Cardiac muscle cell (in vitro differentiated cells and primary cell): ENCODE measurements at regions not wholly inside any gene's neighbourhood (a gene's known extent, or its start where the extent isn't known, plus 50 kb on each side); places are given as distances from the start of the nearest gene placed in this dataset.

Source experiments
- DNase-seq, 2 donors: peaks; one replicate each; pipeline versions ENCODE4 v3.0.0 to v3.0.0-alpha.2; 2010 to 2017; ENCODE audit warnings: low read depth in 1 of 2, low spot score in 1 of 2
- H3K27ac ChIP-seq: fragments of 200-600 bp; sonication (generic); 2 replicates; pipeline ENCODE4 v1.5.1; 2016
- H3K27me3 ChIP-seq: fragments of 200-600 bp; sonication (generic); 2 replicates; pipeline ENCODE4 v1.6.0; 2016; ENCODE audit warnings: control low read depth
- H3K36me3 ChIP-seq: fragments of 200-600 bp; sonication (generic); 2 replicates; pipeline ENCODE4 v1.5.1; 2016; ENCODE audit warnings: control low read depth
- H3K4me1 ChIP-seq: fragments of 200-600 bp; sonication (generic); 2 replicates; pipeline ENCODE4 v1.8.1; 2017; ENCODE audit warnings: low read depth, mild to moderate bottlenecking, mixed run types
- H3K4me3 ChIP-seq: fragments of 200-600 bp; sonication (generic); 2 replicates; pipeline ENCODE4 v1.5.1; 2016; ENCODE audit warnings: mild to moderate bottlenecking
- H3K9me3 ChIP-seq: fragments of 200-600 bp; sonication (generic); 2 replicates; pipeline ENCODE4 v1.5.1; 2017; ENCODE audit warnings: low read depth, mild to moderate bottlenecking, control low read depth
- TF ChIP-seq, protein P1 (sequence below): IDR thresholded peaks from 2 replicates; pipeline ENCODE4 v1.5.1; 2012; ENCODE audit warnings: low read depth, mild to moderate bottlenecking, low read length

GRCh38 chr9:103281126-103281525, 286.0 kb downstream of the CYLC2 start:
- Histone ChIP-seq H3K27ac (no peak overlapping the region), H3K9me3 (no peaks in the 10 kb centered on the region), H3K36me3 (no peaks in the 10 kb centered on the region), H3K4me3 (no peak overlapping the region), H3K27me3 (no peaks in the 10 kb centered on the region), H3K4me1 (no peaks in the 10 kb centered on the region)
- DNase-seq = no peak
- TF ChIP-seq, protein P1, sequence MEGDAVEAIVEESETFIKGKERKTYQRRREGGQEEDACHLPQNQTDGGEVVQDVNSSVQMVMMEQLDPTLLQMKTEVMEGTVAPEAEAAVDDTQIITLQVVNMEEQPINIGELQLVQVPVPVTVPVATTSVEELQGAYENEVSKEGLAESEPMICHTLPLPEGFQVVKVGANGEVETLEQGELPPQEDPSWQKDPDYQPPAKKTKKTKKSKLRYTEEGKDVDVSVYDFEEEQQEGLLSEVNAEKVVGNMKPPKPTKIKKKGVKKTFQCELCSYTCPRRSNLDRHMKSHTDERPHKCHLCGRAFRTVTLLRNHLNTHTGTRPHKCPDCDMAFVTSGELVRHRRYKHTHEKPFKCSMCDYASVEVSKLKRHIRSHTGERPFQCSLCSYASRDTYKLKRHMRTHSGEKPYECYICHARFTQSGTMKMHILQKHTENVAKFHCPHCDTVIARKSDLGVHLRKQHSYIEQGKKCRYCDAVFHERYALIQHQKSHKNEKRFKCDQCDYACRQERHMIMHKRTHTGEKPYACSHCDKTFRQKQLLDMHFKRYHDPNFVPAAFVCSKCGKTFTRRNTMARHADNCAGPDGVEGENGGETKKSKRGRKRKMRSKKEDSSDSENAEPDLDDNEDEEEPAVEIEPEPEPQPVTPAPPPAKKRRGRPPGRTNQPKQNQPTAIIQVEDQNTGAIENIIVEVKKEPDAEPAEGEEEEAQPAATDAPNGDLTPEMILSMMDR = no peak

DNA sequence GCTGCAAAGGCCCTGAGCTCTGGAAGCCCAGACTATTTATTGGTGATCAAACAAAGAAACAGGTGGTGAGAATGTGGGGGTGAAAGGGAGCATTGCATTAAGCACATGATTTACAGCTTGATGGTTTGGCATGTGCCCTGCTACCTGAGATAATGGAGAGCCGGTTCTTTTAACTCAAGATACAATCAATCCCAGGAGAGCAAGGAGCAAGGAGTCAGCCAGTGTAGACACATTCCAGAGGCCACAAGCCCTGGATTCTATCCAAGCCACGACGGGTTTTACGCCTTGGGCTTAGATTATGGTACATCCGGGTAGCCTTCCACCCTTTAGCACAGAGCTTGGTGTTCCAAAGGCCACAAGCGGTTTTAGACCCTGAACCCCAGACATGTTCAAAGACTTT, 292.2 kb downstream of the CYLC2 start:
- no peak overlapping the region for H3K4me3 ChIP-seq

GRCh38 chr9:103296189-103296588, 301.1 kb downstream of the CYLC2 start:
- Histone ChIP-seq H3K4me3 (no peak overlapping the region), H3K9me3 (no peaks in the 10 kb centered on the region), H3K27ac (no peak overlapping the region), H3K27me3 (no peaks in the 10 kb centered on the region), H3K36me3 (no peaks in the 10 kb centered on the region), H3K4me1 (no peaks in the 10 kb centered on the region)
- TF ChIP-seq, protein P1 = no peak
- no peak for DNase-seq

More for the DNA sequence above, 292.2 kb downstream of the CYLC2 start:
- TF ChIP-seq, protein P1 = no peak
- no peaks in the 10 kb centered on the region for H3K36me3 ChIP-seq
- no peaks in the 10 kb centered on the region for H3K4me1 ChIP-seq
- H3K9me3 ChIP-seq = no peaks in the 10 kb centered on the region
- no peak for DNase-seq
- no peak overlapping the region for H3K27ac ChIP-seq
- no peaks in the 10 kb centered on the region for H3K27me3 ChIP-seq

DNA sequence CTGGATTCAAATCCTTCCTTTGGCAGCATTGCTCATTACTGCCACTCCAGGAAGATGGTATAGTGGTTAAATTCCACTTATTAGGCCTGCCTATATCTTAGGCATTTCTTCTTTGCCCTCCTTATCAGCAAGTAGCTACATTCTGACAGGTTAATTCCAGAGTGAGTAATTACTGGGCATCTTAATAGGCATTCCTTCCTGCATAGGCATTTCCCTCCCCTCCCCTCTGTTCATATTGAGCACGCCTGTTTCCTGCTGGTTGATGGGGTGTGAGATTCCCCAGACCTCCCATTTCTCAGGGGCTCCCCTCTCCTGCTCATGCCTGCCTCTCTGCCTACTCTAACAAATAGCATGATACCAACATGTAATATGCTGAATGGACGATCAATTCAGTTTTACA, 305.9 kb downstream of the CYLC2 start:
- no peak for DNase-seq
- H3K9me3 ChIP-seq = no peaks in the 10 kb centered on the region
- TF ChIP-seq, protein P1 = no peak
- H3K36me3 ChIP-seq = no peaks in the 10 kb centered on the region
- H3K27me3 ChIP-seq = no peaks in the 10 kb centered on the region
- H3K4me1 ChIP-seq = no peaks in the 10 kb centered on the region
- H3K4me3 ChIP-seq = no peak overlapping the region
- H3K27ac ChIP-seq = no peak overlapping the region

GRCh38 chr9:103304797-103305196, 309.7 kb downstream of the CYLC2 start:
- TF ChIP-seq, protein P1 = no peak
- H3K36me3 ChIP-seq = no peaks in the 10 kb centered on the region
- H3K9me3 ChIP-seq = no peaks in the 10 kb centered on the region
- H3K4me3 ChIP-seq = no peak overlapping the region
- DNase-seq = no peak
- no peaks in the 10 kb centered on the region for H3K4me1 ChIP-seq
- H3K27me3 ChIP-seq = no peaks in the 10 kb centered on the region
- no peak overlapping the region for H3K27ac ChIP-seq

GRCh38 chr9:103319979-103320378, 324.8 kb downstream of the CYLC2 start:
- TF ChIP-seq, protein P1 = no peak
- DNase-seq = no peak
- Histone ChIP-seq H3K4me3 (no peak overlapping the region), H3K27me3 (no peaks in the 10 kb centered on the region), H3K9me3 (no peaks in the 10 kb centered on the region), H3K27ac (no peak overlapping the region), H3K4me1 (no peaks in the 10 kb centered on the region), H3K36me3 (no peaks in the 10 kb centered on the region)
